ENCODE measurements at regions not wholly inside any gene's neighbourhood (a gene's known extent, or its start where the extent isn't known, plus 50 kb on each side); places are given as distances from the start of the nearest gene placed in this dataset.
"Not testable (repeated sequence)": the region's sequence is repeated elsewhere in the genome, so short reads cannot be mapped to it uniquely, and the experiment has no call there.

DNA sequence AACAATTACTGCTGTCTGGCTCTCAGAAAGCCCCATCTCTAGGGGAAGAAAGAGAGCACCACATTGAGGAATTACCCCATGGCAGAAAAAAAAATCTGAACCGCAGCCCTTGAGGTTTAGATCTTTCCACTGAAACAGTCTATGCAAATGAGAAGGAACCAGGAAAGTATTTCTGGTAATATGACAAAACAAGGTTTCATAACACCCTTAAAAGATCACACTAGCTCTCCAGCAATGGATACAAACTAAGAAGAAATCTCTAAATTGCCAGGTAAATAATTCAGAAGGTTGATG, 427.1 kb downstream of the PRELID2 start:
- H3K4me3 ChIP-seq (ENCODE audit: low read depth, low read length), result no peak overlapping the region
- TF ChIP-seq, protein P1, sequence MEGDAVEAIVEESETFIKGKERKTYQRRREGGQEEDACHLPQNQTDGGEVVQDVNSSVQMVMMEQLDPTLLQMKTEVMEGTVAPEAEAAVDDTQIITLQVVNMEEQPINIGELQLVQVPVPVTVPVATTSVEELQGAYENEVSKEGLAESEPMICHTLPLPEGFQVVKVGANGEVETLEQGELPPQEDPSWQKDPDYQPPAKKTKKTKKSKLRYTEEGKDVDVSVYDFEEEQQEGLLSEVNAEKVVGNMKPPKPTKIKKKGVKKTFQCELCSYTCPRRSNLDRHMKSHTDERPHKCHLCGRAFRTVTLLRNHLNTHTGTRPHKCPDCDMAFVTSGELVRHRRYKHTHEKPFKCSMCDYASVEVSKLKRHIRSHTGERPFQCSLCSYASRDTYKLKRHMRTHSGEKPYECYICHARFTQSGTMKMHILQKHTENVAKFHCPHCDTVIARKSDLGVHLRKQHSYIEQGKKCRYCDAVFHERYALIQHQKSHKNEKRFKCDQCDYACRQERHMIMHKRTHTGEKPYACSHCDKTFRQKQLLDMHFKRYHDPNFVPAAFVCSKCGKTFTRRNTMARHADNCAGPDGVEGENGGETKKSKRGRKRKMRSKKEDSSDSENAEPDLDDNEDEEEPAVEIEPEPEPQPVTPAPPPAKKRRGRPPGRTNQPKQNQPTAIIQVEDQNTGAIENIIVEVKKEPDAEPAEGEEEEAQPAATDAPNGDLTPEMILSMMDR (conservative IDR thresholded peaks at IDR 0.05; ENCODE audit: low read depth, low read length), result no peak
- no peak for DNase-seq (ENCODE audit: low read depth)

DNA sequence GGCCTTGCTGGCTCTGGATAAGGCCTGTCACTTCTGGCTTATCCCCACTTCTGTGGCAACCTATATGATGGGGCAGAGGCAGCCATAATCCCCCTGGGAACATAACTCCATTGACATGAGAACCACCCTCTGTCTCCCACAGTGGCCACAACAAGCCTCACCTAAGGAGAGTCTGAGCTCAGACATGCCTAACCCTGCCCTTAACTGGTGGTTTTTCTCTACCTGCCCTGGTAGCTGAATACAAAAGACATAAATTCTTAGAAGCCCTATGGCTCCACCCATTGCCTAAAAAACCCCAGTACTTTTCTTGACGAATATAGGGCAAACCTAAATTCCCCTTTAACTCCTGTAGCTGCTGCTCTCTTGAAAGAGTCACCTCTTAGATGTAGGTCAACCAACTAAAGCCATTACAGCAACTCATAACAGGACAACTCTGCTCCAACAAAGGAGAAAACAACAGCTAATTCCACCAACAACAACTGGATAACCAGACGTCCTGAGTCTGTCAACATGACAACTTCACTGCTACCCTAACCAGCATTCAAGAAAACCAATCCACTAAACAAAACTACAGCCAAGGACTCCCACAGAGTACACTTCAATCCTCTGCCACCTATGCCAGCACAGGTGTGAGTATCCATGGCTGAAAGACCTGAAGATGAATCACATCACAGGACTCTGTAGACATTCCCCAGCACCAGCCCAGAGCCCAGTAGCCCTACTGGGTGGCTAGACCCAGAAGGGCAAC, 427.7 kb downstream of the PRELID2 start:
- no peak for DNase-seq (ENCODE audit: low read depth)
- TF ChIP-seq, protein P1 (conservative IDR thresholded peaks at IDR 0.05; ENCODE audit: low read depth, low read length), result no peak

DNA sequence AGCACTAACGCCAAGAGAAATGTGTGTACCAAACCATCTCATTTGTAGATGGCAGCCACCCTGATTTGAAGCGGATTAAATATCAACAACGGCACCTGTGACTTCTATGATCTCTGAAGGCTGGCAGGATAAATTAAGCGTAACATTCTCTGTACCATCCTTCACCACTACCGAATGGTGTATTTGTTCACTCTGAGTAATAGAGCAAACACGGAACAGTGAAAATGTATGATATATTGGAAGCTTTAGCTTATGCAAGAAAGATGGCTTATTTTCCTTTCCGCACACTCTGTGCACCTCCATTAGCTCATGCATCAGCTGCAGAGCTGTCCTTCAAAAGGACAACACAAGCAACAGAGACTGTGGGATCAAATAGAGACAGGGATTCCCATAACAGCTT, 431.1 kb downstream of the PRELID2 start:
- TF ChIP-seq, protein P1 (conservative IDR thresholded peaks at IDR 0.05; ENCODE audit: low read depth, low read length), result no peak
- DNase-seq (ENCODE audit: low read depth), result no peak
- H3K4me3 ChIP-seq (ENCODE audit: low read depth, low read length), result no peak overlapping the region

More for the DNA sequence above, 427.7 kb downstream of the PRELID2 start:
- no peak overlapping the region for H3K4me3 ChIP-seq (ENCODE audit: low read depth, low read length)

DNA sequence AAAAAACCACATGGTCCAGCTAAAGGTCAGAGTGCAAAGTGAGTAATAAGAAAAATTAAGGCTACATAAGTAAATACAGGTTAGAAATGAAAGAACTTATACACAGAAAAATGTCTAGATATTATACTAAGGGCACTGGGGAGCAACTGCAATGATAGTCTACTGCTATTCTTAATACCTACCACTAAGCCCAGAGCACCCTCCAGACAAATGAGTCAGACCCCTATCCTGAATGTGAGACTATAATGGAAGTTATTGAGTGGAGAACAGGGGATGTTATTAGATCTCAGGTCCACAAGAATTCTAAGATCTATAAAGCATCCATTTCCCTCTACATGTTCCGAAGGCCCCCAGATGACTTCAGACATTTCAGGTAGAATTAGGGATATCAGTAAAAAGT, 438.3 kb downstream of the PRELID2 start:
- DNase-seq (ENCODE audit: low read depth), result no peak
- H3K4me3 ChIP-seq (ENCODE audit: low read depth, low read length), result no peak overlapping the region
- TF ChIP-seq, protein P1 (conservative IDR thresholded peaks at IDR 0.05; ENCODE audit: low read depth, low read length), result no peak

DNA sequence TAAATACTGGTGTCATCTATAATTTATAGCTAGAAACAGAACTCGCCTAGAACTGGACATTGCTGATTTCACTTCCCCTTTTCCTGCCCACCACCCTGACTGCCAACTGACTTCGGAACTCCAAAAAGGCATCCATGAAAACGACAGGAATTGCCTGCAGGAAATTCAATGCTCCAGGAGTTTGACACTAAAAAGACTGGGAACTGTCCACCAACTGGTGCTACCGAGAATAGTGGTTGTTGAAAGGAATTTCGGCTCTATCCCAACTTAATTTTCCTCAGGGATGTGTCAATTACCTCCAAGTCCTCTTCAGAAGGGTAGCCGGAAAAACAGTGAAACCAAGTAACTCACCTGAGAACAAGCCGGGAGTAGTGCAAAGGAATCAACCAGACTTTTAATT, 440.0 kb downstream of the PRELID2 start:
- DNase-seq (ENCODE audit: low read depth); H3K4me3 ChIP-seq (ENCODE audit: low read depth, low read length): not testable (repeated sequence)

DNA sequence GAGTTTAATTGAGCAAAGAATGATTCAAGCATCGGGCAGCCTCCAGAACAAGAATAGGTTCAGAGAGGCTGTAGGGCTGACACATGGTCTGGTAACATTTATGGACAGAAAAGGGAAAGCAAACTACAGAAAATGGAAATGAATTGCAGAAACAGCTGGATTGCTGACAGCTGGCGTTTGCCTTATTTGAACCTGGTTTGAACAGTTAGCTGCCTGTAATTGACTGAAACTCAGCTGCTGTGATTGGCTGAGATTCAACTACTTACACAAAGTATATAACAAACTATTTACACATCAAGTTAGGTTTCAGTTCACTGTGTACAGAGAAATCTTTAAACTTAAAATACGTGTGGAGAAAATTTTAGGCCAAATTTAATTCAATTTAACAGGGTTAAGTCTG, 441.7 kb downstream of the PRELID2 start:
- TF ChIP-seq, protein P1 (conservative IDR thresholded peaks at IDR 0.05; ENCODE audit: low read depth, low read length), result no peak
- no peak for DNase-seq (ENCODE audit: low read depth)
- H3K4me3 ChIP-seq (ENCODE audit: low read depth, low read length), result no peak overlapping the region

DNA sequence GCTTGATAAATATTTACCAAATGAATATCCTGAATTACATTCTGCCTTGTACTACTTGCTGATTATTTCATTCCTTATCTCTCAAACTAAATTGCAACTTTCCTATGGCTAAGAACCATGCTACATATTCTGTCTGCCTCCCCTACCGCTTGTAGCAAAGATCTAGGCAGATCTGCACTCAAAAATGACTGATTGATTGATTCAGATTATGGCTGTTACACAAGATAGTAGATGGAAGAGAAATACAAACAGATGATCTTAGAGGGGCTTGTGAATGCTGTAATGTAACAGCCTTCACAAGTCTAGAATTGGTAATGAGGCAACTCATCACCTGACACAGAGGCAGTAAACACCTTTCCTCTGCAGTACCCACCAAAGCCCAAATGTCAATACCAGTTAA, 446.1 kb downstream of the PRELID2 start:
- no peak for DNase-seq (ENCODE audit: low read depth)
- TF ChIP-seq, protein P1 (conservative IDR thresholded peaks at IDR 0.05; ENCODE audit: low read depth, low read length), result no peak
- H3K4me3 ChIP-seq (ENCODE audit: low read depth, low read length), result no peak overlapping the region
